Keratinocyte (primary cell): ENCODE measurements at regions not wholly inside any gene's neighbourhood (a gene's known extent, or its start where the extent isn't known, plus 50 kb on each side); places are given as distances from the start of the nearest gene placed in this dataset.

ENCODE experiments used
- EZH2 ChIP-seq: IDR thresholded peaks from one replicate; pipeline ENCODE4 v1.6.1; 2012; ENCODE audit warnings: inconsistent platforms, mild to moderate bottlenecking, low read length, moderate library complexity
- TF ChIP-seq, protein P1 (sequence below), 3 experiments: IDR thresholded peaks in 1 of 3; conservative IDR thresholded peaks in 1 of 3; optimal IDR thresholded peaks in 1 of 3; 2 replicates in 2 of 3; 3 replicates in 1 of 3; pipeline versions ENCODE3 to v1.5.1; 2011; ENCODE audit warnings: low read length in 3 of 3, mild to moderate bottlenecking in 3 of 3, moderate library complexity in 2 of 3, control low read depth in 1 of 3, inconsistent platforms in 1 of 3; ENCODE audit not compliant: insufficient read depth in 2 of 3; ENCODE audit errors: extremely low read depth in 1 of 3

DNA sequence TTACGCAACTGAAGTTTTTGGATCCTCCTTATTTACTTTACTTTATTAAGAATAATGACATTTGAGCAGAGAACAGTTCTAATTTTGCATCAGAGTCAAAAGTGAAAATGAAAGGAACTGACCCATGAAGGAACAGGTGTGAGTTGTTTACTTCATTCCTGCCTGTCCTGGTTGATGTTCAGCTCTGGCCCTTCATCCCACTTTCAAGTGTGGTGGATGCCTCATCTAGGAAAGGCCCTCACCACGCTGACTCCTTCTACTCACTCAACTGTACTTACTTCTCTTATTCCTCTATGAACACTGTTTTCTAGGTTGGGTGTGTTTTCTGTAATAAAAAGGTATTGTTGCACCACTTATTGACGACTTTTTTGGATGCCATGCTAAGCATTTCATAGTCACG is 61.8 kb upstream of the PLEKHG4B start:
- TF ChIP-seq, protein P1, sequence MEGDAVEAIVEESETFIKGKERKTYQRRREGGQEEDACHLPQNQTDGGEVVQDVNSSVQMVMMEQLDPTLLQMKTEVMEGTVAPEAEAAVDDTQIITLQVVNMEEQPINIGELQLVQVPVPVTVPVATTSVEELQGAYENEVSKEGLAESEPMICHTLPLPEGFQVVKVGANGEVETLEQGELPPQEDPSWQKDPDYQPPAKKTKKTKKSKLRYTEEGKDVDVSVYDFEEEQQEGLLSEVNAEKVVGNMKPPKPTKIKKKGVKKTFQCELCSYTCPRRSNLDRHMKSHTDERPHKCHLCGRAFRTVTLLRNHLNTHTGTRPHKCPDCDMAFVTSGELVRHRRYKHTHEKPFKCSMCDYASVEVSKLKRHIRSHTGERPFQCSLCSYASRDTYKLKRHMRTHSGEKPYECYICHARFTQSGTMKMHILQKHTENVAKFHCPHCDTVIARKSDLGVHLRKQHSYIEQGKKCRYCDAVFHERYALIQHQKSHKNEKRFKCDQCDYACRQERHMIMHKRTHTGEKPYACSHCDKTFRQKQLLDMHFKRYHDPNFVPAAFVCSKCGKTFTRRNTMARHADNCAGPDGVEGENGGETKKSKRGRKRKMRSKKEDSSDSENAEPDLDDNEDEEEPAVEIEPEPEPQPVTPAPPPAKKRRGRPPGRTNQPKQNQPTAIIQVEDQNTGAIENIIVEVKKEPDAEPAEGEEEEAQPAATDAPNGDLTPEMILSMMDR (optimal IDR thresholded peaks at IDR 0.05 in 1 of 3, IDR thresholded peaks at IDR 0.05 in 1 of 3, conservative IDR thresholded peaks at IDR 0.05 in 1 of 3; ENCODE audit: extremely low read depth in 1 of 3, insufficient read depth in 2 of 3, low read length in 3 of 3) = no peak
- TF ChIP-seq EZH2 = no peak
